NOMO-1 (cell line): ENCODE measurements at regions not wholly inside any gene's neighbourhood (a gene's known extent, or its start where the extent isn't known, plus 50 kb on each side); places are given as distances from the start of the nearest gene placed in this dataset.

ENCODE experiments used
- DNase-seq, 2 experiments: peaks; one replicate each; lab custom pipeline; 2025; ENCODE audit not compliant: unreplicated experiment in 2 of 2; lab: John Stamatoyannopoulos, UW

DNA sequence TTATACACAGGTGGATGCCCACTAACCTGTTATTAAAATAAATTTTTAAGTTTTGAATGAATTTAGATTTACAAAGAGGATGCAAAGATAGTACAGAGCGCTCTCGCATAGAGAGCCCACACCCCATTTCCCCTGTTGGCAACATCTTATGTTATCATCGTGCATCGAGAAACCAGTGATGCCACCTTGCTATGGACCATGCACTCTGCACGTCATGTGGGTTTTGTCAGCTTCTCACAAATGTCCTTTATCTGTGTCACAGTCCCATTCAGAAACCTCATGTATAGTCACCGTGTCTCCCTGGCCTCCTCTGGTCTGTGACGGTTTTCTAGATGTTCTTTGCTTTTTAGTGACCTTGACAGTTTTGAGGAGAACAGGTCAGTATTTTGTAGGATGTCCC lies 60.0 kb downstream of the ING1 start:
- no peak for DNase-seq

DNA sequence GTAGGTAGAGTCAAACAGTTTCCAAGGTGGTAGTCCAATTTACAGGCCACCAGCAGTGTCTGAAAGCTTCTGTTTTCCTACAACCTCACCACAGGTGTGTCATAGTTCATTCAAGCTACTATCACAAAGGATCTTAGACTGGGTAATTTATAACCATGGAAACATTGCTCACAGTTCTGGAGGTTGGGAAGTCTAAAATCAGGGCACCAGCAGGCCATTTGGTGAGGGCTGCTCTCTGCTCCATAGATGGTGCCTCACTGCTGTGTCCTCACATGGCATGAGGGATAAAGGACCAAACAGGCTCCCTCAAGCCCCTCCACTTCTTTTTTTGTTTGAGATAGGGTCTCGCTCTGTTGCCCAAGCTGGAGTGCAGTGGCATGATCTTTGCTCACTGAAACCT lies 60.6 kb downstream of the ING1 start:
- no peak for DNase-seq

DNA sequence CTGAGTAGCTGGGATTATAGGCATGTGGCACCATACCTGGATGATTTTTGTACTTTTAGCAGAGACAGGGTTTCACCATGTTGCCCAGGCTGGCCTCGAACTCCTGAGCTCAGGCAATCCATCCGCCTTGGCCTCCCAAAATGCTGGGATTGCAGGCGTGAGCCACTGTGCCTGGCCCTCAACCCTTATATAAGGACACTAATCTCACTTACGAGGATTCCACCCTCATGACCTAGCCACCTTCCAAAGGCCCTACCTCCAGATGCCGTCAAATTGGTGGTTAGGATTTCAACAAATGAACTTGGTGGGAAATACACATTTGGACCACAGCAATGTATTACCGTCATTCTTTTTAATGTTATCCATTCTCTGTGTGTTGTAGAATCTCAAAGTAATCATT lies 61.0 kb downstream of the ING1 start:
- no peak for DNase-seq

DNA sequence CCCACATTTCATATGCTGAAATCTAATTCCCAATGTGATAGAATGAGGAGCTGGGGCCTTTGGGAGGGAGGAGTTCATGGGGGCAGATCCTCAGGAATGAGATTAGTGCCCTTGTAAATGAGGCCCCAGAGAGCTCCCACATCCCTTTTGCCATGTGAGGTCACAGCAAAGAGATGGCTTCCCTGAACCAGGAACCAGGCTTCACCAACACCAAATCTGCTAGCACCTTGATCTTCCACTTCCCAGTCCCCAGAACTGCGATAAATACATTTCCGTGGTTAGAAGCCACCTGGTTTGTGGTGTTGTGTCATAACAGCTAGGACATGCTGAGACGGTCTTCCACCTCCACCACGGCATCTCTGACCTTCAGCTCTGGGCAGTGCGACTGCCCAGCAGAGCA lies 62.1 kb downstream of the ING1 start:
- no peak for DNase-seq

DNA sequence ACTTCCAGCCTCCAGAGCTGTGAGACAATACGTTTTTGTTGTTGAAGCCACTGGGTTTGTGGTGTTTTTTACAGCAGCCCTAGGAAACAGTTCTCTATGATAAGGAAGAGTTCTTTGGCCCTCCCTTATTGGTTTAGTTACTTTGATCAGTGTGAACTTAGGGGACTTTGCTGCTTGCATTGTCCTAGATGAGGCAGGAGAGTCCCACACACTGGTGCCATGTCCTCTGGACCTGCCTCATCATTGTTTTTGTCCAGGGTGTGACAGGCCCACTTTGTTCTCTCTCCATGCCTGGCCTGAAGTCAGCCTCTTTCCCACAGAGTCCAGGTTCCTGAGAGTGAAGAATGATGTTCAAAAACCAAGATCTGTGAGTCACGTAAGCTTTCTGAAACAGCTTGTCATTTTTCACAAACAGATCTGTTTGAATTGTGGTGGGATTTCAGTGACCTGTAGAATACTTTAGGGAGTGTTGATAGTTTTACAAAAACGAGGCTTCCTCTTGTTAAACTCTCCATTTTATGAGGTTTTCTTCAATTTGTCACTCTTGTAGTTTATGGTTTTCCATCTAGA lies 63.8 kb downstream of the ING1 start:
- DNase-seq: no peak

DNA sequence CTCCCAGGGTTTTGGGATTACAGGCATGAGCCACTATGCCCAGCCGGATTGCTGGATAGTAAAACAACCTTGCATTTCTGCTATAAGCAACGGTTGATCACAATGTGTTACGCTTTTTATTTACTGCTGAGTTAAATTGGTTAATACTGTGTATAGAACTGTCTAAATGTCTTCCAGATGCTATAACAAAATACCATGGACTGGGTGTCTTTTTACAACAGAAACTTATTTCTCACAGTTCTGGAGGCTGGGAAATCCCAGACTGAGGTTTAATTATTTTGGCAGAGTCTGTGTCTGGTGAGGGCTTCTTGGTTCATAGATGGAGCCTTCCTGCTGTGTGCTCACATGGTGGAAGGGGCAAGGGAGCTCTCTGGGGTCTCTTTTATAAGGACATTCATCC lies 65.5 kb downstream of the ING1 start:
- DNase-seq: no peak

DNA sequence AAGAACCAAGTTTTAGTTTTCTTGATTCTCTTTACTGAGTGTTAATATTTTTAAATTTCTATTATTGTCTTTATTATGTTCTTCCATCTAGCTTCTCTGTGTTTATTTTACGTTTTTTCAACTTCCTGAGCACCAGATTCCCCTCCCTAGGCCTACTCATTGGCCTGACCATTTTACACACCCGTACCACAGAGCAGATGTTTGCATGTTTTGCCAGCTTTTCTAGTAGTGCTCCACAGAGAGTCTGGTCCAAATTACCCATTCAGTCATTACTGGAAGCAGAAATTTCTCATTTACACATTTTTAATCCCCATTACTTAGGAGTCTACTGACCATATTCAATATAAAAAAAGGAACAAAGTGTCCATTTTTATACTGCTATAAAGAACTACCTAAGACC lies 66.9 kb downstream of the ING1 start:
- no peak for DNase-seq

DNA sequence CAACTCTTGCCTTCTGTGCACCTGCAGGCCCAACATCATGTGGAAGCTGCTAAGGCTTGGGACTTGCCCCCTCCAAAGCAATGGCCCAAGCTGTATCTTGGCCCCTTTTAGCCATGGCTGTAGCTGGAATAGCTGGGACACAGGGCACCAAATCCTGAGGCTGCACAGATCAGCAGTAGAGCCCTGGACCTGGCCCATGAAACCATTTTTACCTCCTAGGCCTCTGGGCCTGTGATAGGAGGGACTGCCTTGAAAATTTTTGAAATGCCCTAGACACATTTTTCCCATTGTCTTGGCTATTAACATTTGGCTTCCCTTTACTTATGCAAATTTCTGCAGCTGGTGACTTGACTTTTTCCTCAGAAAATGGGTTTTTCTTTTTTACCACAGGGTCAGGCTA lies 68.7 kb downstream of the ING1 start:
- no peak for DNase-seq

DNA sequence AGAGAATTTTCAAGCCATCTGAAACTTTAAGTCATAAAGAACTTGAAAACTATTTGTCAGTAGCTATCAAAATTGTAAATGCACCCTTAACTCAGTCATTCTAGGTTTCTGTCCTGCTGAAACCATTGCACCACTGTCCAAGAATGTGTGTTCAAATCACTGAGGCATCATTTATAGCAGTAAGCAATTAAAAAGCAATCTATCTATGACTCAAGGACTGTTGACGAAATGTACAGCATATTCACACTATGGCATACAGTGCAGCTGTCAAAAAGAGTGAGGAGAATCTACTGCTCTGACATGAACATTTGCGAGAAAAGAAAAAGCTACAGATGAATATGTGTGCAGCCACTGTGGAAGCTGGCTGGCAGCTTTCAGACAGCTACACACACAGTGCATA lies 71.2 kb downstream of the ING1 start:
- no peak for DNase-seq

DNA sequence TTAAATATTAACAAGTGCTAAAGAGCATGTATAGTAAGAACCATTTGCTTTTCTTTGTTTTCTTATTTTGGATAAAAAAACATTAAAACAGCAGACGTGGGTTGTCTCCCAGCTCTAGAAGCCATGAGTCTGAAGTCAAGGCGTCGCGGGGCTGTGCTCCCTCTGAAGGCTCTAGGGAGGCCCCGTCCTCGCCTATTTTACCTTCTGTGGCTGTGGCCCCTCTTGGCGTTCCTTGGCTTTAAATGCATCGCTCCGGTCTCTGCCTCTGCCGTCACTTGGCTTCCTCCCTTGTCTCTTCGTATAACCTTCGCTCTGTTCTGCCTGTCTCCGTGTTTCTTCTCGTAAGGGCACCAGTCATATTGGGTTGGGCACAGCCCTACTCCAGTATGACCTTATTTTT lies 75.3 kb downstream of the ING1 start:
- no peak for DNase-seq

DNA sequence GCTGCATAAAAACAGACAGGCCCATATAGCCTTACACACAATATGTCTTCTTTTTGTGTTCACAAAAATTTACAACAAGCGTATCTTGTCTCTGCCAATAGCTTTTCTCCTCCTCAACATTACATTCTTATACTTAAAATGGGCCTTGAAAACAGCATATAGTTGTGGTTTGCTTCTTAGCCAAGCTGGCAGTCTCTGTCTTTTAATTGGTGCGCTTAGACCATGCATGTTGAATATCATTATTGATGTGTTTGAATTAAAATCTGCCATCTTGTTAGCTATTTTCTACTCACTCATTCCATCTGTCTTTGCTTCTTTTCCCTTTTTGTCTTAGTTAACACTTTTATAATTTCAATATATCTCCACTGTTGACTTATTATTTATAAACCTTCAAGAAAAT lies 76.4 kb downstream of the ING1 start:
- no peak for DNase-seq

DNA sequence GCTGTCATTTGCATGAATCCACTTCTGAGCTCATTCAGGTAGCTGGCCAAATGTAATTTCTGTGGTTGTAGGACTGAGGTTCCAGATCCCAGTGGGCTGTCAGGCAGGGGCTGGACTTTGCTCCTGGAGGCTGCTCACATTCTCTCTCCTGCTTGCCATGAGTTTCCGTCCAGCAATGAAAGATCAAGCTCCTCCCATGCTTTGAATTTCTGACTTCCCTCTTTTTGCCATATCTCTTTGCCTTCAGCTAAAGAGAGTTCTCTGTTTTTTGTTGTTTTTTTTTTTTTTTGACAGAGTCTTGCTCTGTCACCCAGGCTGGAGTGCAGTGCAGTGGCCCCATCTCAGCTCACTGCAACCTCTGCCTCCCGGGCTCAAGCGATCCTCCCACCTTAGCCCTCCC lies 76.9 kb downstream of the ING1 start:
- DNase-seq: peak; percentile 4 to 8

DNA sequence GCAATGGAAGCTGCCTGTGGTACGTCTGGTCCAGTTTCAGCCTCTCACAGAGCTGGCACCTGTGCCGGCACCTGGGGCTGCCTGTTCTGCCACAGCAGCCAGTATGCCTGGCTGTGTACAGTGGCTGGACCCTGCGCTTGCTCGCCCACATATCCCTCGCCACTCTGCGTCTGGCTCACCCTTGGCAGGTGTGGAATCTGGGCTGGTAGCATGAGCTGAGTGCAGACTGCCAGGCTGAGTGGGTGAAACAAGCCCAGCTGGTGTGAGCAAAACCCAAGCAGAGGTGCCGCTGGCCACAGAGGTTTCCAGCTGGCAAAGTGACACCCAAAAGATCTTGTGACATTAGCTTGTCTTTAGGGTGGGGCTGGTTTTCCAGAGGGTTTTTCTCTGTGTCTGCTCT lies 80.7 kb downstream of the ING1 start:
- DNase-seq: no peak

DNA sequence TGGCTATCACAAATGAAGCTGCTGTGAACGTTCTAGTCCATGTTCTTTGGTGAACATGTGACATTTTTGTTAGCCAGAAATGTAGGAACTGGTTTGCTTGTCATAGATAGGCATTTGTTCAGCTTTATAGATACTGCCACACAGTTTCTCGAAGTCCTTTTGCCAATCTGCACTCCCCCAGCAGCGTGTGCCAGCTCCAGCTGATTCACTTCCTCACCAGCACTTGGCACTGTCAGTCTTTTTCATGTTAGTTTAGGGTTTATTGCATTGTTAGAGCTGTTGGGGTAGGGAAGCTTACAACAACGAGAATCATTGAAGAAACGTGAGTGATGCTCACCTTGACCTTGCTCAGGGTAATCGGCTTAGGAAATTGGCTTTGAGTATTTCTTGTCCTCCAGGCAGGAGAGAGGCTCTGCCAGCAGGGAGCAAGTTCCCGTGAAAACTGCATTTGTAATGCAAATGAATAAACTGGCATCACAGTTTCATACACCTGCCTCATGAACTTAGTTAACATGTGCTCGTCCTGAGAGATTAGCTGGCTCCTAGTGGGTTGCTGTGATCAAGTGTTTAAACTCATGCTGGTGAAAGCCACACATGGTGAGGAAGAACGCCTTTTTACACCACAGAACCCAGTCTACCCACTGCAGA lies 83.9 kb downstream of the ING1 start:
- no peak for DNase-seq

DNA sequence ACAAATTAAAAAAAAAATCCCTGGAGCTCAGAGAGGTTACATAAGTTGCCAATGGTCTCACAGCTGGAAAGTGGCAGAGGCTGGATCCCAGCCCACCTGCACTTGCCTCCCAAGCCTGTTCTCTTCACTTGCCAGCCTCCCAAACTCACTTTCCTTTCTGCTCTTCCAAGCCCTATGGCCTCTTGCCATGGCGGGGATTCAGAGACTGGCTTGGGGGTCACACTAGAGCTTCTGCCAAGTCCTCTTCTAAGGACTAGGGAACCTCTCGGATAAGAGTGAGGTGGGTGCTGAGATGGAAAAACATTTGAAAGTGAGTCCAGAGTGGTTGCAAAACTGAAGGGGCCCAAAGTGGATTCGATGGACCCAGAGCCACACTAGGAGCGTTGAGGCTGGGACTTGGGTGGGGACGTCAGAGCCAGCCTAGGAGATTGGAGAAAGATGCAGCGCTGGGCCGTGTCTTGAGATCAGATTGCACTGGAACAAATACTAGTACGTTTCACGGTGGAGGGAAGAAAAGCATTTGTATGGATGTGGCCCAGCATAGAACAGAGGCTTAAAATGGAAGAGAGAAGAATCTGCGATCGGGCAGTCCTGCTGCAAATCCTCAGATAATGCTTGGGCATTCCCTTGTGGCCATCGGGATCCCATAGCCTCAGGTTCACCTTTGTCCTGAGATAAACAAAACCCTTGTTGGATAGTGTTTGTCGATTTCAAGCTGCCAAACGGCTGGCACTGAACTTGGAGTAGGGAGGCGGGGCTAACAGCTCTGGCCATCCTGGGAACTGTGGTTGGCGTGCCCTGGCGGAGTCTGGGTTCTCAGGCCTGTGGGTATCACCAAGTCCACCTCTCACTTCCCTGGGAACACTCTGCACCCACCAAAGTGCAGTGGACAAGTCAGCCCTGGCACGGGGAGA lies 84.8 kb downstream of the ING1 start:
- no peak for DNase-seq

DNA sequence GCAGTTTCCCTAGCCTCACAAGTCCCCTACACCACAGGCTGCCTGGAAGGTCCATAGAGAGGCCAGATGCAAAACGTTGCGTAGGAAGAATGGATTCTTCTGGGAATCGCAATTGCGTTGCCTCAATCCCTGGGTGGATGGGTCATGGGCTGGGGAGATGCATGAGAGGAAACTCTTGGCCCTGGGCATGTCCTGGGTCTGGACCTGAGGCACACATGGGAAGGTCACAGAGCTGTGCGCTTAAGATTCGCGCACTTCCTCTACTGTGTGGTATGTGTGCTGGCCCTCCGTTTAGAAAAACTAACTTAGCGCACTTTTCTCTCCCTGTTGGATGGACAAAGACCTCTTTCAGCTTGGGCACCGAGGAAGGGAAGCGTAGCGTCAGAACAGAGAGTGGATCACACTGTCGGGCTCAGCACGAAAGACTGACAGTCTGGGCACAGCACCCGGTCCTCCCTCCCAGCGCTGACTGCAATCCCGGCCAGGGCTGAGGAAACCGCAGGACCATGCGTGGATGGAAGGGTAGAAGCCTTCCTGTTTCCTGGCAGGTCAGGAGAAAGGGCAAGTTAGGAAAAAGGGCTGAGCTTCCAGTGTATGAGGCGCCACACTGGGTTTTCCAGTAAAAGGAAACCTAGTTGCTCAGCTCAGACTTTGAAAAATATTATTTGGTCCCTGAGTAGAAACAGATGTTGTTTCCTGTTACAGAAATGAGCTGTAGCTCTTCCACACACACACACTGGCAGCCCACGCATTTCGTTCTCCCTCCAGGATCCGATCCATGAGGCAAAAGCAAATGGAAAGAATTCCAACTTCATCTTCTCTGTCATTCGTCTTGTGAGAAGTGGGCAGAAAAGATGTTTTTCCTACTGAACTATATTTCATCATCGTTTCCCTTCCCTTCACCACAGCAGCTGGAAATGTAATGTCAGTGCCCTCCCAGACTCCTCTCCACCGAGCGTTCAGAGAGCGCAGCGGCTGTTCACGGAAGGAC lies 86.0 kb downstream of the ING1 start:
- peak in 1 of 2 experiments; percentile 5 for DNase-seq

DNA sequence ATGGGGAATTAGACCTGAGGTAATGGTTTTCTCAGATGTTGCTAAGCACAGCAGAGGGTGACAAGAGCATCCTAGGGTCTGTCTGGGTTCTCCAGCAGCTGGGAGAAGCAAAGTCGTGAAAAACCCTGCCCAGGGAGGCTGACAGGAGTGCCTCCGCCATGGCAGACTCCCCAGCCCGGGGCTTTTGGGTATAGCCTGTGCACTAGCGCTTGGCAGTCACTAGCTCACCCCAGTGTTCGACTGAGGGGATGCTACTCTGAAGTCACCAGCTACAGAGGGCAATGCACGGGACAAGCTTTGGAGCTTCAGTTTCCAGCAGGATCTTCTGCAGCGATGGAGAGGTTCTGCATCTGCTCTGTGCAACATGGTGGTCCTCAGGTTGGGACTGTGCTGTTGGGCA lies 87.5 kb downstream of the ING1 start:
- no peak for DNase-seq

DNA sequence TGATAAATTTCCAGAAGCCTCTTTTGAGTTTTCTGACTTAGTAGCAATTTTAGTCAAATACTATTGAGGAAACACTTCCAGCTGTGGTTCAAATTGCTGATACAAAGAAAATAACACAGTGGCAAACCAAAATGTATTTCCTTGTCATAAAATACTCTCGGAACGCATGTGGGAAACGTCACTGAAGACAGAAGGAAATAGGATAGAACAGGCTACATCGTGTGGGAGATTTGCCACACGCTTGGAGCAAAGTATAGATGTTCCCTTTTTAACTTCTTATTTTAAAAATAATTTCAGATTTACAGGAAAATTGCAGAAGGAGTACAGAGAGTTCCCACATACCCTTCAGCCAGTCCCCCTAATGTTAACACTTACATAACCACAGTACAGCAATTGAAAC lies 88.8 kb downstream of the ING1 start:
- no peak for DNase-seq

DNA sequence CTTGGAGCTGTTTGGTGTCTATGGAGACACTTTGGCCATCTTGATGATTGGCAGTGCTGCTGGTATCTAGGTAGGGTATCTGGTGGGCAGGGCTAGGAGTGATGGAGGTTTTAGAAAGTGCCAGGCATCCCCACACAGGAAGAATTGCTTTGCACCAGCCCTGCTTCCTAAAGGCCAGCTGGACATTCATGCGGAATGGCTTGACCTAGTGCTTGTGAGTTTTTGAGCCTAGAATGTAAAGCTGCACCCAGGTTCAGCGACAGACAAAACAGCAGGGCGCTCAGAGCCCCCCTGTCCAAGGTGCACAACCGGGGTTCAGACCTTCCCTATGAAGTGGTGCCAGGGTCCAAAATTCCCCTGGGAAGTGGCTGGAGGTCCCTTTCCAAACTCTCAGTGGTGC lies 93.1 kb downstream of the ING1 start:
- DNase-seq: no peak

DNA sequence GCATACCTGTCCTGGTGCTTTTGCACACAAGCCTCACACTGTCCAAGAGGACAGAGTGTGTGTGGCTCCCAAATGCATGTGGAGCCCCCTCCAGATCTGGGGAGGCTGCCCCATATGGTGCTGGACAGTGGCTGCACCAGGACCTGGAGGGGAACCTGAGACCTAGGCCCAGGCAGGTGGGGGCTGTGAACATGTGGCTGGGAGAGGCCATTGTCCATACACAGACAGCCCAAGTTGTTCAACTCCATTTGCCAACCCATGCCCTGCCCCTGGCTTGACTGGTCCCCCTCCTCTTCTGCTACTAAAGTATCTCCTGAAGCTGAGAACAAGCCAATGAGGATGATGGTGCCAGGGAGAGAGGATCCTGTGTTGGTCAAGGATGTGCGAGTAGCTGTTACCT lies 94.0 kb downstream of the ING1 start:
- DNase-seq: no peak

DNA sequence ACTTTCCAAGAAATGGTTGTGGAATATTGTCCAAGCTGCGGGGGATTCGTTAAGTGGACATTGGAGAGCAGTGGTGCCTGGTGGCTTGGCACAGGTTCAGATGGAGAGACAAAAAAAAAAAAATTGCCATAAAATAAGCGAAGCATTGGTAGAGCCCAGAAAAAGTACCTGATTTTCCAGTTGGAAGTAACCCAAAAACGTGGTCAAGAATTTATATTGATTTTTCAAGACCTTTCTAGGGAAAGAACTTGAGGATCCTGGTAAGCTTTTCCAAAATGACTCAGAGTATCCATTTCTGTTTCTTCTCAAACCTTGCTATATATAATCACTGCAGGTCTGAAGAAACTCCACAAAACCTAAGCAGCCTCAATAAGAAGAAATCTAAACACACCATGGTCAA lies 94.6 kb downstream of the ING1 start:
- no peak for DNase-seq
